Nephron progenitor cell (in vitro differentiated cells): ENCODE measurements at regions not wholly inside any gene's neighbourhood (a gene's known extent, or its start where the extent isn't known, plus 50 kb on each side); places are given as distances from the start of the nearest gene placed in this dataset.
"Not testable (repeated sequence)": the region's sequence is repeated elsewhere in the genome, so short reads cannot be mapped to it uniquely, and the experiment has no call there.

Experiments
- DNase-seq: peaks from one replicate; pipeline ENCODE4 v3.0.0; 2021
- H3K27ac Mint-ChIP-seq: 2 replicates; pipeline ENCODE4 v1.8.0; 2021; ENCODE audit warnings: mild to moderate bottlenecking, moderate library complexity, mixed read lengths
- H3K27me3 Mint-ChIP-seq: 2 replicates; pipeline ENCODE4 v1.8.0; 2021; ENCODE audit warnings: mild to moderate bottlenecking, low read depth, mixed read lengths; ENCODE audit not compliant: poor library complexity
- H3K36me3 Mint-ChIP-seq: 2 replicates; pipeline ENCODE4 v1.8.0; 2021; ENCODE audit warnings: low read depth, mixed read lengths
- H3K4me1 Mint-ChIP-seq: 2 replicates; pipeline ENCODE4 v1.8.0; 2021; ENCODE audit warnings: mixed read lengths
- H3K4me3 Mint-ChIP-seq: 2 replicates; pipeline ENCODE4 v1.8.0; 2021; ENCODE audit warnings: mild to moderate bottlenecking, moderate library complexity, mixed read lengths
- H3K9me3 Mint-ChIP-seq: 2 replicates; pipeline ENCODE4 v1.8.0; 2021; ENCODE audit warnings: mild to moderate bottlenecking, moderate library complexity, mixed read lengths
- CTCF ChIP-seq: fragments of 200-600 bp; sonication (generic); IDR thresholded peaks from 2 replicates; pipeline ENCODE4 v1.5.0; 2021; ENCODE audit warnings: antibody characterized with exemption

- peaks cover 11% of the 10 kb centered on the region for H3K9me3 Mint-ChIP-seq
- H3K36me3 Mint-ChIP-seq = no peaks in the 10 kb centered on the region
- no peaks in the 10 kb centered on the region for H3K27me3 Mint-ChIP-seq
- no peaks in the 10 kb centered on the region for H3K4me1 Mint-ChIP-seq
- no peak for TF ChIP-seq CTCF
- H3K4me3 Mint-ChIP-seq = no peak overlapping the region
- no peak overlapping the region for H3K27ac Mint-ChIP-seq
- no peak for DNase-seq
These were observed 75.5 kb downstream of the PABPC4L start for GRCh38 chr4:134126000-134126560.

- no peaks in the 10 kb centered on the region for H3K27me3 Mint-ChIP-seq
- no peak for TF ChIP-seq CTCF
- H3K4me3 Mint-ChIP-seq = no peak overlapping the region
- H3K27ac Mint-ChIP-seq = no peak overlapping the region
- H3K4me1 Mint-ChIP-seq = no peaks in the 10 kb centered on the region
- no peak for DNase-seq
- H3K36me3 Mint-ChIP-seq = no peaks in the 10 kb centered on the region
- peaks cover 8% of the 10 kb centered on the region for H3K9me3 Mint-ChIP-seq
These were observed 78.7 kb downstream of the PABPC4L start for GRCh38 chr4:134122903-134123302.

- H3K27me3 Mint-ChIP-seq = no peaks in the 10 kb centered on the region
- no peaks in the 10 kb centered on the region for H3K4me1 Mint-ChIP-seq
- no peak overlapping the region for H3K4me3 Mint-ChIP-seq
- H3K9me3 Mint-ChIP-seq = no peaks in the 10 kb centered on the region
- H3K27ac Mint-ChIP-seq = no peak overlapping the region
- H3K36me3 Mint-ChIP-seq = no peaks in the 10 kb centered on the region
- no peak for TF ChIP-seq CTCF
- no peak for DNase-seq
These were observed 84.0 kb downstream of the PABPC4L start for GRCh38 chr4:134117392-134118183.

GRCh38 chr4:134089885-134090284 is 111.7 kb downstream of the PABPC4L start:
- TF ChIP-seq CTCF = no peak
- no peaks in the 10 kb centered on the region for H3K9me3 Mint-ChIP-seq
- H3K27me3 Mint-ChIP-seq = no peaks in the 10 kb centered on the region
- H3K4me1 Mint-ChIP-seq = no peaks in the 10 kb centered on the region
- H3K36me3 Mint-ChIP-seq = no peaks in the 10 kb centered on the region
- DNase-seq = no peak
- H3K4me3 Mint-ChIP-seq = no peak overlapping the region
- H3K27ac Mint-ChIP-seq = no peak overlapping the region

GRCh38 chr4:134085496-134085895 is 116.1 kb downstream of the PABPC4L start:
- no peaks in the 10 kb centered on the region for H3K4me1 Mint-ChIP-seq
- no peak overlapping the region for H3K4me3 Mint-ChIP-seq
- no peaks in the 10 kb centered on the region for H3K27me3 Mint-ChIP-seq
- H3K9me3 Mint-ChIP-seq = no peaks in the 10 kb centered on the region
- TF ChIP-seq CTCF = no peak
- no peak for DNase-seq
- H3K27ac Mint-ChIP-seq = no peak overlapping the region
- H3K36me3 Mint-ChIP-seq = no peaks in the 10 kb centered on the region

GRCh38 chr4:134079085-134079484 is 122.5 kb downstream of the PABPC4L start:
- H3K27ac Mint-ChIP-seq, H3K4me1 Mint-ChIP-seq, H3K9me3 Mint-ChIP-seq, H3K27me3 Mint-ChIP-seq, H3K4me3 Mint-ChIP-seq, DNase-seq, H3K36me3 Mint-ChIP-seq: not testable (repeated sequence)
